Naive thymus-derived CD4-positive, alpha-beta T cell (primary cell): ENCODE measurements at regions not wholly inside any gene's neighbourhood (a gene's known extent, or its start where the extent isn't known, plus 50 kb on each side); places are given as distances from the start of the nearest gene placed in this dataset.

Experiments used
- ATAC-seq: fragments of 150-1000 bp; cut with Tn5 transposase; 2 replicates; pipeline ENCODE4 v1.10.0; 2021; ENCODE audit warnings: mild to moderate bottlenecking, moderate library complexity
- CTCF ChIA-PET: fragments of 350-600 bp; sonication (Branson Sonifier 250); formaldehyde crosslinking; loops from one replicate; lab custom pipeline; 2021; ENCODE audit warnings: antibody characterized with exemption; lab: Charles Lee
- POLR2A ChIA-PET: fragments of 350-600 bp; sonication (Branson Sonifier 250); formaldehyde crosslinking; loops from one replicate; lab custom pipeline; 2021; ENCODE audit warnings: antibody characterized with exemption, inconsistent platforms; lab: Charles Lee
- DNase-seq, 9 donors: peaks; one replicate each; pipeline versions ENCODE4 v3.0.0 to v3.0.0-alpha.2; 2020 to 2022; ENCODE audit warnings: mixed read lengths in 1 of 9
- H3K27ac ChIP-seq: one replicate; pipeline ENCODE4 v1.7.0; 2013; ENCODE audit warnings: mild to moderate bottlenecking, low read depth, low read length, moderate library complexity
- H3K27me3 ChIP-seq, 2 donors: one replicate each; pipeline ENCODE4 v1.7.0; 2013; ENCODE audit warnings: low read length in 2 of 2, mild to moderate bottlenecking in 2 of 2, moderate library complexity in 2 of 2; ENCODE audit not compliant: control insufficient read depth in 2 of 2, insufficient read depth in 2 of 2
- H3K36me3 ChIP-seq, 3 experiments: 1 replicate in 2 of 3; 2 replicates in 1 of 3; pipeline ENCODE4 v1.7.0; 2013; ENCODE audit warnings: low read length in 3 of 3, mild to moderate bottlenecking in 3 of 3, moderate library complexity in 1 of 3; ENCODE audit not compliant: insufficient read depth in 3 of 3, control insufficient read depth in 2 of 3
- H3K4me1 ChIP-seq, 2 donors: one replicate each; pipeline ENCODE4 v1.7.0; 2013; ENCODE audit warnings: low read length in 2 of 2, mild to moderate bottlenecking in 2 of 2, moderate library complexity in 1 of 2; ENCODE audit not compliant: control insufficient read depth in 2 of 2, insufficient read depth in 2 of 2
- H3K4me3 ChIP-seq: 2 replicates; pipeline ENCODE4 v1.7.0; 2013; ENCODE audit warnings: mild to moderate bottlenecking, low read length
- H3K9me3 ChIP-seq, 3 experiments: 1 replicate in 2 of 3; 2 replicates in 1 of 3; pipeline ENCODE4 v1.7.0; 2013; ENCODE audit warnings: low read length in 3 of 3; ENCODE audit not compliant: control insufficient read depth in 2 of 3
- H3K27ac Mint-ChIP-seq, 9 donors: one replicate each; pipeline ENCODE4 v1.8.0; 2020 to 2022; ENCODE audit warnings: mixed read lengths in 9 of 9, mild to moderate bottlenecking in 8 of 9, moderate library complexity in 5 of 9, inconsistent platforms in 2 of 9
- H3K27me3 Mint-ChIP-seq, 5 donors: one replicate each; pipeline ENCODE4 v1.8.0; 2021 to 2022; ENCODE audit warnings: mixed read lengths in 5 of 5, mild to moderate bottlenecking in 1 of 5
- H3K36me3 Mint-ChIP-seq, 5 donors: one replicate each; pipeline ENCODE4 v1.8.0; 2020 to 2022; ENCODE audit warnings: mixed read lengths in 5 of 5, mild to moderate bottlenecking in 3 of 5, inconsistent platforms in 1 of 5
- H3K4me1 Mint-ChIP-seq, 7 donors: one replicate each; pipeline ENCODE4 v1.8.0; 2020 to 2022; ENCODE audit warnings: mixed read lengths in 7 of 7, mild to moderate bottlenecking in 3 of 7, inconsistent platforms in 1 of 7
- H3K4me3 Mint-ChIP-seq, 10 donors: one replicate each; pipeline ENCODE4 v1.8.0; 2020 to 2022; ENCODE audit warnings: mild to moderate bottlenecking in 10 of 10, mixed read lengths in 10 of 10, moderate library complexity in 6 of 10, inconsistent platforms in 2 of 10
- H3K9me3 Mint-ChIP-seq, 11 donors: one replicate each; pipeline ENCODE4 v1.8.0; 2020 to 2022; ENCODE audit warnings: mixed read lengths in 11 of 11, mild to moderate bottlenecking in 4 of 11, inconsistent platforms in 1 of 11, moderate library complexity in 1 of 11
- intact Hi-C, 2 donors: fragments of 100-400 bp; cut with micrococcal nuclease; formaldehyde crosslinking; loops; one replicate each; pipeline ENCODE4 v1.15.1; 2023

- intact Hi-C loops: no loop called here
- Histone ChIP-seq H3K4me1 (no peaks in the 10 kb centered on the region), H3K27ac (no peak overlapping the region), H3K9me3 (no peaks in the 10 kb centered on the region), H3K27me3 (no peaks in the 10 kb centered on the region), H3K4me3 (no peak overlapping the region), H3K36me3 (no peaks in the 10 kb centered on the region)
- DNase-seq: no peak
- ChIA-PET CTCF (no interaction called here), POLR2A (no interaction called here)
- peaks cover 0 to 2% (median 0%) of the 10 kb centered on the region in 11 donors for H3K9me3 Mint-ChIP-seq
- no peaks in the 10 kb centered on the region for H3K36me3 Mint-ChIP-seq
- no peak overlapping the region for H3K4me3 Mint-ChIP-seq
- no peak for ATAC-seq
- no peak overlapping the region for H3K27ac Mint-ChIP-seq
- no peaks in the 10 kb centered on the region for H3K4me1 Mint-ChIP-seq
- no peaks in the 10 kb centered on the region for H3K27me3 Mint-ChIP-seq
Measured at GRCh38 chrX:128754130-128754529, 701.9 kb upstream of the ACTRT1 start.

GRCh38 chrX:128739539-128739938 is 687.3 kb upstream of the ACTRT1 start:
- H3K36me3 Mint-ChIP-seq: no peaks in the 10 kb centered on the region
- POLR2A ChIA-PET: no interaction called here
- H3K27ac Mint-ChIP-seq: no peak overlapping the region
- peaks cover 0 to 7% (median 0%) of the 10 kb centered on the region in 11 donors for H3K9me3 Mint-ChIP-seq
- Histone ChIP-seq H3K27ac (no peak overlapping the region), H3K4me1 (no peaks in the 10 kb centered on the region), H3K9me3 (no peaks in the 10 kb centered on the region), H3K4me3 (no peak overlapping the region), H3K36me3 (no peaks in the 10 kb centered on the region), H3K27me3 (no peaks in the 10 kb centered on the region)
- no peak overlapping the region for H3K4me3 Mint-ChIP-seq
- H3K4me1 Mint-ChIP-seq: no peaks in the 10 kb centered on the region
- intact Hi-C loops: no loop called here
- CTCF ChIA-PET: no interaction called here
- no peaks in the 10 kb centered on the region for H3K27me3 Mint-ChIP-seq
- ATAC-seq (no peak), DNase-seq (no peak)

GRCh38 chrX:128728943-128729342 is 676.7 kb upstream of the ACTRT1 start:
- ATAC-seq (no peak), DNase-seq (no peak)
- Mint-ChIP-seq H3K27ac (no peak overlapping the region), H3K27me3 (no peaks in the 10 kb centered on the region), H3K4me3 (no peak overlapping the region), H3K4me1 (no peaks in the 10 kb centered on the region), H3K9me3 (peaks cover 0 to 4% (median 0%) of the 10 kb centered on the region in 11 donors), H3K36me3 (no peaks in the 10 kb centered on the region)
- ChIA-PET CTCF (no interaction called here), POLR2A (no interaction called here)
- Histone ChIP-seq H3K27ac (no peak overlapping the region), H3K36me3 (no peaks in the 10 kb centered on the region), H3K9me3 (no peaks in the 10 kb centered on the region), H3K27me3 (no peaks in the 10 kb centered on the region), H3K4me3 (no peak overlapping the region), H3K4me1 (no peaks in the 10 kb centered on the region)
- intact Hi-C loops: no loop called here

GRCh38 chrX:128717635-128718578 is 665.7 kb upstream of the ACTRT1 start:
- Histone ChIP-seq H3K9me3 (no peaks in the 10 kb centered on the region), H3K36me3 (no peaks in the 10 kb centered on the region), H3K4me1 (no peaks in the 10 kb centered on the region), H3K27me3 (no peaks in the 10 kb centered on the region), H3K4me3 (no peak overlapping the region), H3K27ac (no peak overlapping the region)
- no peak for ATAC-seq
- no peak overlapping the region for H3K4me3 Mint-ChIP-seq
- intact Hi-C loops: no loop called here
- no peak overlapping the region for H3K27ac Mint-ChIP-seq
- CTCF ChIA-PET: no interaction called here
- no peak for DNase-seq
- no peaks in the 10 kb centered on the region for H3K4me1 Mint-ChIP-seq
- H3K9me3 Mint-ChIP-seq: no peaks in the 10 kb centered on the region
- POLR2A ChIA-PET: no interaction called here
- H3K36me3 Mint-ChIP-seq: no peaks in the 10 kb centered on the region
- no peaks in the 10 kb centered on the region for H3K27me3 Mint-ChIP-seq

GRCh38 chrX:128714425-128714824 is 662.2 kb upstream of the ACTRT1 start:
- Histone ChIP-seq H3K36me3 (no peaks in the 10 kb centered on the region), H3K9me3 (no peaks in the 10 kb centered on the region), H3K4me3 (no peak overlapping the region), H3K27me3 (no peaks in the 10 kb centered on the region), H3K4me1 (no peaks in the 10 kb centered on the region), H3K27ac (no peak overlapping the region)
- ATAC-seq (no peak), DNase-seq (no peak)
- H3K27ac Mint-ChIP-seq: no peak overlapping the region
- H3K4me3 Mint-ChIP-seq: no peak overlapping the region
- ChIA-PET CTCF (no interaction called here), POLR2A (no interaction called here)
- no peaks in the 10 kb centered on the region for H3K36me3 Mint-ChIP-seq
- no peaks in the 10 kb centered on the region for H3K27me3 Mint-ChIP-seq
- H3K9me3 Mint-ChIP-seq: no peaks in the 10 kb centered on the region
- no peaks in the 10 kb centered on the region for H3K4me1 Mint-ChIP-seq
- intact Hi-C loops: no loop called here

GRCh38 chrX:128699716-128700285 is 647.6 kb upstream of the ACTRT1 start:
- intact Hi-C loops: no loop called here
- Mint-ChIP-seq H3K4me3 (no peak overlapping the region), H3K9me3 (peaks cover 0 to 3% (median 0%) of the 10 kb centered on the region in 11 donors), H3K4me1 (no peaks in the 10 kb centered on the region), H3K36me3 (no peaks in the 10 kb centered on the region), H3K27ac (no peak overlapping the region), H3K27me3 (no peaks in the 10 kb centered on the region)
- Histone ChIP-seq H3K27ac (no peak overlapping the region), H3K27me3 (no peaks in the 10 kb centered on the region), H3K4me1 (no peaks in the 10 kb centered on the region), H3K9me3 (no peaks in the 10 kb centered on the region), H3K36me3 (no peaks in the 10 kb centered on the region), H3K4me3 (no peak overlapping the region)
- no peak for ATAC-seq
- DNase-seq: no peak
- POLR2A ChIA-PET: no interaction called here
- CTCF ChIA-PET: no interaction called here
